Globus pallidus (tissue), 1 donor: ENCODE measurements at regions not wholly inside any gene's neighbourhood (a gene's known extent, or its start where the extent isn't known, plus 50 kb on each side); places are given as distances from the start of the nearest gene placed in this dataset.
"Not testable (repeated sequence)": the region's sequence is repeated elsewhere in the genome, so short reads cannot be mapped to it uniquely, and the experiment has no call there.

ENCODE experiments used
- DNase-seq: peaks from one replicate; pipeline ENCODE4 v3.0.0-alpha.2; 2015; ENCODE audit warnings: low spot score

GRCh38 chr4:159736411-159736810, 633.5 kb downstream of the RAPGEF2 start:
- DNase-seq: no peak

GRCh38 chr4:159743971-159744370, 641.1 kb downstream of the RAPGEF2 start:
- DNase-seq: no peak

DNA sequence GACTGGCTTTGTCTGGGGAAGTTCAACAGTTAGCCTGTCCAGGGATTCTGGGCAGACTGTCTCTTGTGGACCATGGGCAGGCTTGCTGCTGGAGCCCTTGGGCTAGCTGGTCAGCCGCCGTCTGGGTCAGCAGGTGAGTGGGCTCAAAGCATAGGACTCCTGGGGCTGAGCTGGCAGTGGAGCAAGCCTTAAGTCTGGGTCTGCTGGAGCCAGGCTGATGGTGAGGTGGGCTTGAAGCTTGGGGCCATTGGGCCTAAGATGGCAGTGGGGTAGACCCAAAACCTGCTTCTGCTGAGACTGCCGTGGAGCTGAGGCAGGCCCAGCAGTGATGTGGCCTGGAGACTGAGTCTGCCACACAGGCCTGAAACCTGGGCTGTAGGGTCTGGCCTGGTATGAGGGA, 645.1 kb downstream of the RAPGEF2 start:
- DNase-seq: no peak

DNA sequence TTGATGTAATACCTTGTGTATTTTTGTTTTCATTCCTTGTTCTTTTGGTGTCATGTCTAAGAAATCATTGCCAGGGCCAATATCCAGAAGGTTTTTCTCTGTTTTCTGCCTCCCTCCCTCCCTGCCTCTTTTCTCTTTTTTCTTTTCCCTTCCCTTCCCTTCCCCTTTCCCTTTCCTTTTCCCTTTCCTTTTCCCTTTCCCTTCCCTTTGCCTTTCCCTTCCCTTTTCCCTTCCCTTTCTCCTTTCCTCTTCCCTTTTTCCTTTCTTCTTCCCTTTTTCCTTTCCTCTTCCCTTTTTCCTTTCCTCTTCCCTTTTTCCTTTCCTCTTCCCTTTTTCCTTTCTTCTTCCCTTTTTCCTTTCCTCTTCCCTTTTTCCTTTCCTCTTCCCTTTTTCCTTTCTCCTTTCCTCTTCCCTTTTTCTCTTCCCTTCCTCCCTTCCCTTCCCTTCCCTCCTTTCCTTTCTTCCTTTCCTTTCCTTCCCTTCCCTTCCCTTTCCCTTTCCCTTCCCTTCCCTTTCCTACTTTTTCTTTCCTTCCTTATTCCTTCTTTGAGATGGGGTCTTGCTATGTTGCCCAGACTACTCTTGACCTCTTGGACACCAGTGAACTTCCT, 646.1 kb downstream of the RAPGEF2 start:
- no peak for DNase-seq

- no peak for DNase-seq
These were observed 654.6 kb downstream of the RAPGEF2 start for GRCh38 chr4:159757499-159757898.

DNA sequence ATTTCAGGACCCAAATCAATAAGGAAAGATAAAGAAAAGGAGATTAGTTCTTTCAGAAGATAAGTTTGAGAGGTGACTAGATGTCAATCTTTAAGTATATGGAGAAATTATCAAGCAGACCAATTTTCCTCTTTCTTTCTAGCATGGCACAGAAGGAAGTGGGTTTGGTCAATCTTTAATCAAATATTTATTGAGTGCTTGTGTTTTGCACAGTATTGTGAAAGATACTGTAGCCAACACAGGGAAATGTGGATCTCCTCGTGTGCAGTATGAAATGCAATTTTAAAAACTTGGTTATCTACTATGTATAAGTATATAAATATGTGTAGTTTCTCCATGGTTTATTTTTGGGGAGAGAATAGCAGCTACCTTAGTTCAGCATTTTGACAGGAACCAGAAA, 655.2 kb downstream of the RAPGEF2 start:
- no peak for DNase-seq

DNA sequence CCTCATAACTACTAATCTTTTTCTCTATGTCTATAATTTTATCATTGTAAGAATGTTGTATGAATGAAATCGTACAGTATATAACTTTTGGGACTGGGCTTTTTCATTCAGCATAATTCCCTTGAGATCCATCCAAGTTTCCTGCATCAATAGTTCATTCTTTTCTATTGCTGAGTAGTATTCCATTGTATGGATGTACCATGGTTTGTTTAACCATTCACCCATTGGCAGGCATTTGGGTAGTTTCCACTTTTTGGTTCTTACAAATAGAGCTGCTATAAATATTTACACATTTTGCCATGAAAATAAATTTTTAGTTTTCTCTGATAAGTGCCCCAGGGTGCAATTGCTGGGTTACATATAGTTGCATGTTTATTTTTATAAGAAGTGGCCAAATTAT, 659.8 kb downstream of the RAPGEF2 start:
- DNase-seq: no peak

DNA sequence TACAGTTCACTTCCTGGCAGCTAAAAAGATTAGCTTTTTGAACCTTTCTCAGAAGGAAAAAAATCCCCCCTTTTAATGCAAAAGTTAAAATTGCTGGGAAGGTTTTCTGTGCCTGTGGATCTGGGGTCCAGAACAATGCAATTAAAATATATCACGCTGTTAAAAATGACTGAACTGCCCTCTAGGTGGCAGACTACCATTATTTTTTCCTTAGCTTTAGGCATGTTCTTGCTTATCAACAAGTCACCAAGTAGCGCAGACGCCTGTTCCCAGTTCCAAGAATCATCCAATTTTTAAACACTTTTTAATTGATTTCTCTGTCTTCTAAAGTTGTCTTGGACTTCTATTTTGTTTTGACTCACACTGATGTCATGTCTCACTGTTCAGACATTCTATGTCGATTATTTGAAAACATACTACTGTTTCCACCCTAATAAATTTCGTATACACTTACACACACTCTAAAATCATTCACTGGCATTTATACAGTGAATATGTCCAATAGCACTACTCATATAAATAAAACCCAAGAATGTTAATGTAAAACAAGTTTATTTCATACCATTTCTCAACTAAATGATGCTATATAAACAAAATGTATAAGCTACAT, 661.6 kb downstream of the RAPGEF2 start:
- peak; percentile 72 for DNase-seq

GRCh38 chr4:159765382-159765781, 662.5 kb downstream of the RAPGEF2 start:
- DNase-seq: no peak

DNA sequence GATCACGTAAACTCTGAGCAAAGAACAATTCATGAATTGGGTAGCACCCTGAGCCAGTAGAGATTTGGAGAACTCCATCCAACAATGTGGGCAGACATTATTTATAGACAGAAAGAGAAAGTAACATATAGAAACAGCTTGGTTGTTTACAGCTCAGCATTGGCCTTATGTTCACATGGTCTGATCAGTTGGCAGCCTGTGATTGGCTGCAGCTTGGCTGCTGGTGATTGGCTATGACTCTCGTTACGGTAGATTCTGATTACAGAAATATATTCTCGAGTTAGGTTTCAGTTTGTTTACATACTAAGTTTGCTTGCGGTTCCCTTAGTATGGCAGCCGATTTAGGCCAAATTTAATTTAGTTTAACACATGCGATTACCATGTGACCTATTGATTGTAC, 663.4 kb downstream of the RAPGEF2 start:
- no peak for DNase-seq

- DNase-seq: no peak
These were observed 664.5 kb downstream of the RAPGEF2 start for GRCh38 chr4:159767406-159767805.

GRCh38 chr4:159768016-159768415, 665.1 kb downstream of the RAPGEF2 start:
- DNase-seq: no peak

- DNase-seq: no peak
These were observed 667.5 kb downstream of the RAPGEF2 start for GRCh38 chr4:159770401-159770800.

- no peak for DNase-seq
These were observed 668.1 kb downstream of the RAPGEF2 start for GRCh38 chr4:159770969-159771368.

- no peak for DNase-seq
These were observed 674.1 kb downstream of the RAPGEF2 start for GRCh38 chr4:159776961-159777360.

- no peak for DNase-seq
These were observed 674.8 kb downstream of the RAPGEF2 start for GRCh38 chr4:159777689-159778088.

DNA sequence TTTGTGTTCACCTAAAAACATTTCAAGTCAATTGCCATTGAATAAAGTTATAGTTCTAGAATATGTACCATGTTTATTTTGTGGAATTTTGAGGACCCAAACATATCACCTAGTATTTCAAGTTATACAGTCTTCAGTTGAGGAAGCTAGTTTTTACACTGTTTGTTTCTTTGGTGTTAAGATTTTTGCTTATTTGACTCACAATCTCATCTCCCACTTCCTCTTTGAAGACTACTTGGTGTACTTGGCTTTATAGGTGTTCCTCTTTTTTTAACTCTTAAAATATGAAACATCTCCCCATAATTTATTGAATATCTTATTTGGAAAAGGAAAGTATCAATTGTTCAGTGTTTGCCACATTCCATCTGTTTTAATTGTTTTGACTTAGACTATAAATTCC, 675.4 kb downstream of the RAPGEF2 start:
- DNase-seq: no peak

GRCh38 chr4:159779716-159780115, 676.8 kb downstream of the RAPGEF2 start:
- no peak for DNase-seq

DNA sequence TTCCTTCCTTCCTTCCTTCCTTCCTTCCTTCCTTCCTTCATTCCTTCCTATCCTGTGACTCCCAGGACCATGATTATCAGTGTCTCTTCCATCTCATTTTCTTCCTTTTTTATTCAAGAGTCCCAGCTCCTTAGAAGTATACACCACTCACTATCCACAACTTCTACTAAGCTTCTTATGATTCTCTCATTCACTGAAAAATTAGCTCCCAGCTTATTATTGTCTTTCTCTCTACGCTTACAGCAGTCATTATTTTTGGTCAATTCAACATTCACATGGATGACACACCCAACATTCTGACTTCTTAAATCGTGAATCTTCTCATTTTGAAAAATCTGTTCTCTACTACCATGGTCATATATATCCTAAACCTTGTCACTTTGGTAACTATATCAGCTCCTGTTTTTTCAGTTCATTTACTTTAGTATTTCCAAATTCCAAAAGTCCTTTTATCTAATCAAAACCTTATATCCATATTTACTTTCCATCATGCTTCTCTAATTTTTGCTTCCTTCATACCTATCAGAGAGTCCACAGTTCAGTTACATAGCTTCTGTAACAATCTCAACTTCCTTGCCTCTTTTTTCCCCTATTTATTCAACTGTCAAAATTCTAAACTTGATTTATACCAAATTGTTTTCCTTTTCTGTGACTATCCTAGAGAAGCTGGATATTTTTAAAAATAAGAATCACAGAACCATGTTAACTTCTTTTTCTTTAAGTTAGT, 677.5 kb downstream of the RAPGEF2 start:
- no peak for DNase-seq

- DNase-seq: no peak
These were observed 685.0 kb downstream of the RAPGEF2 start for GRCh38 chr4:159787901-159788300.

DNA sequence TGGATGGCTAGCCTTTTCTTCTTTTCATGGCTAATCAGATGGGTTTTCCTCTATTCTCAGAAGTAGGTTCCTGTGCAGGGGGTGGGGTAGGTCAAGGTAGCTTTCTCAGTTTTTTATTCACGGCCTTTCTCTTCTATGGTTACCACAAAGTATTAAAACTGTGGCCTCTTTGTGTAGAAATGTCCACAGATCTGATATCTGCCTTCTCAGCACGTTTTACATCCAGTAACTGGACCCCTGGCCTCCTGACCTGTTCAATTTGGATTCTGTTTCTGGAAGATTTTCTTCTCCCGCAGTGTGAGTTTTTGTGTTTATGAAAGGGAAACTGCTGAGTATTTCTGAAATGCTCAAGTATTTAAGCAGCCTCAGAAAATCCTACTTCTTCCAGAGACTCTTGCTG, 688.5 kb downstream of the RAPGEF2 start:
- no peak for DNase-seq

DNA sequence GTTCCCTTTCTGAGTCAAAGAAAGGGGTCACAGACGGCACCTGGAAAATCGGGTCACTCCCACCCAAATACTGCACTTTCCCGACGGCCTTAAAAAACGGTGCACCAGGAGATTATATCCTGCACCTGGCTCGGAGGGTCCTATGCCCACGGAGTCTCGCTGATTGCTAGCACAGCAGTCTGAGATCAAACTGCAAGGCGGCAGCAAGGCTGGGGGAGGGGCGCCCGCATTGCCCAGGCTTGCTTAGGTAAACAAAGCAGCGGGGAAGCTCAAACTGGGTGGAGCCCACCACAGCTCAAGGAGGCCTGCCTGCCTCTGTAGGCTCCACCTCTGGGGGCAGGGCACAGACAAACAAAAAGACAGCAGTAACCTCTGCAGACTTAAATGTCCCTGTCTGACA, 701.7 kb downstream of the RAPGEF2 start:
- DNase-seq: not testable (repeated sequence)

- no peak for DNase-seq
These were observed 720.9 kb downstream of the RAPGEF2 start for GRCh38 chr4:159823743-159824142.

- DNase-seq: no peak
These were observed 725.8 kb downstream of the RAPGEF2 start for GRCh38 chr4:159828687-159829086.
